DOHH2 (cell line): ENCODE measurements at regions not wholly inside any gene's neighbourhood (a gene's known extent, or its start where the extent isn't known, plus 50 kb on each side); places are given as distances from the start of the nearest gene placed in this dataset.

Source experiments
- H3F3A ChIP-seq: fragments of 200-600 bp; sonication (generic), shearing (Covaris generic); 2 replicates; pipeline ENCODE4 v1.6.0; 2016; ENCODE audit warnings: antibody characterized with exemption, mild to moderate bottlenecking; ENCODE audit not compliant: control insufficient read depth, insufficient read depth
- H3K27ac ChIP-seq: fragments of 200-600 bp; sonication (generic); 2 replicates; pipeline ENCODE4 v1.5.1; 2014; ENCODE audit warnings: low read depth, mild to moderate bottlenecking, low read length, moderate library complexity
- H3K27me3 ChIP-seq: fragments of 200-600 bp; sonication (generic); 2 replicates; pipeline ENCODE4 v1.6.1; 2014; ENCODE audit warnings: mild to moderate bottlenecking, low read length, mixed read lengths; ENCODE audit not compliant: control insufficient read depth
- H3K36me3 ChIP-seq: fragments of 200-600 bp; sonication (generic); 2 replicates; pipeline ENCODE4 v1.6.1; 2014; ENCODE audit warnings: mild to moderate bottlenecking, low read length, moderate library complexity, mixed read lengths; ENCODE audit not compliant: control insufficient read depth
- H3K4me1 ChIP-seq: fragments of 200-600 bp; sonication (generic); 2 replicates; pipeline ENCODE4 v1.6.1; 2014; ENCODE audit warnings: mild to moderate bottlenecking, low read length, mixed read lengths; ENCODE audit not compliant: control insufficient read depth
- H3K4me2 ChIP-seq: fragments of 200-600 bp; sonication (generic); 2 replicates; pipeline ENCODE4 v1.6.0; 2014; ENCODE audit warnings: mild to moderate bottlenecking, low read length, moderate library complexity
- H3K4me3 ChIP-seq: fragments of 200-600 bp; sonication (generic); 2 replicates; pipeline ENCODE4 v1.5.1; 2014; ENCODE audit warnings: mild to moderate bottlenecking, low read length, mixed read lengths
- H3K79me2 ChIP-seq: fragments of 200-600 bp; sonication (generic); 2 replicates; pipeline ENCODE4 v1.6.1; 2014; ENCODE audit warnings: mild to moderate bottlenecking, low read length, mixed read lengths; ENCODE audit not compliant: control insufficient read depth
- H3K9me2 ChIP-seq: fragments of 200-600 bp; sonication (generic); replicated peaks from 2 replicates; pipeline ENCODE4 v1.6.1; 2014; ENCODE audit warnings: mild to moderate bottlenecking, low read length, mixed read lengths; ENCODE audit not compliant: control insufficient read depth
- H3K9me3 ChIP-seq: fragments of 200-600 bp; sonication (generic); 2 replicates; pipeline ENCODE4 v1.6.1; 2014; ENCODE audit warnings: antibody characterized with exemption, low read length, mixed read lengths; ENCODE audit not compliant: control insufficient read depth, insufficient read depth
- H4K20me1 ChIP-seq: fragments of 200-600 bp; sonication (generic); 2 replicates; pipeline ENCODE4 v1.6.0; 2014; ENCODE audit warnings: low read depth, mild to moderate bottlenecking, antibody characterized with exemption, low read length, moderate library complexity; ENCODE audit not compliant: control insufficient read depth, insufficient read depth
- CTCF ChIP-seq: fragments of 200-600 bp; sonication (generic); IDR thresholded peaks from one replicate; pipeline ENCODE4 v1.5.1; 2014; ENCODE audit warnings: antibody characterized with exemption, mild to moderate bottlenecking, low read depth, low read length; ENCODE audit not compliant: poor library complexity, severe bottlenecking
- EZH2phosphoT487 ChIP-seq: fragments of 200-600 bp; sonication (generic); IDR thresholded peaks from 2 replicates; pipeline ENCODE4 v1.6.1; 2017; ENCODE audit warnings: borderline replicate concordance, mild to moderate bottlenecking, antibody characterized with exemption, low read length, moderate library complexity, mixed read lengths

- peaks cover 2% of the 10 kb centered on the region; the same call in 1 of the 2 replicates for H3K27me3 ChIP-seq
- H3F3A ChIP-seq, result no peaks in the 10 kb centered on the region
- no peak overlapping the region for H3K4me3 ChIP-seq
- no peaks in the 10 kb centered on the region for H3K79me2 ChIP-seq
- no peaks in the 10 kb centered on the region for H3K9me3 ChIP-seq
- 0 out of 2 replicates have a peak, but pooled peaks cover 5% of the 10 kb centered on the region for H3K4me1 ChIP-seq
- no peaks in the 10 kb centered on the region for H3K9me2 ChIP-seq
- TF ChIP-seq EZH2phosphoT487 (no peak), CTCF (no peak)
- no peaks in the 10 kb centered on the region for H3K36me3 ChIP-seq
- no peaks in the 10 kb centered on the region for H4K20me1 ChIP-seq
- no peak overlapping the region for H3K27ac ChIP-seq
- H3K4me2 ChIP-seq, result no peak overlapping the region
Observed at GRCh38 chr3:31481697-31482096, 51.0 kb upstream of the STT3B start.

GRCh38 chr3:31482493-31483200 is 50.1 kb upstream of the STT3B start:
- Histone ChIP-seq H3K79me2 (no peaks in the 10 kb centered on the region), H3K4me1 (0 out of 2 replicates have a peak, but pooled peaks cover 3% of the 10 kb centered on the region), H3K4me2 (no peak overlapping the region), H3F3A (no peaks in the 10 kb centered on the region), H3K4me3 (no peak overlapping the region), H3K36me3 (no peaks in the 10 kb centered on the region), H3K9me2 (no peaks in the 10 kb centered on the region), H3K27me3 (peaks cover 2% of the 10 kb centered on the region; the same call in 1 of the 2 replicates), H4K20me1 (no peaks in the 10 kb centered on the region), H3K9me3 (no peaks in the 10 kb centered on the region), H3K27ac (no peak overlapping the region)
- no peak for TF ChIP-seq EZH2phosphoT487
- no peak for TF ChIP-seq CTCF
